Right lobe of liver (tissue), 4 donors: ENCODE measurements at regions not wholly inside any gene's neighbourhood (a gene's known extent, or its start where the extent isn't known, plus 50 kb on each side); places are given as distances from the start of the nearest gene placed in this dataset.

ENCODE experiments used
- CTCF ChIP-seq, 4 donors: fragments of 200-600 bp in 3 of 4; fragments of 450-650 bp in 1 of 4; IDR thresholded peaks; one replicate each; pipeline versions ENCODE4 v1.5.1 to v1.8.0; 2016 to 2022; ENCODE audit warnings: antibody characterized with exemption in 4 of 4, mild to moderate bottlenecking in 2 of 4
- POLR2A ChIP-seq: fragments of 450-650 bp; IDR thresholded peaks from one replicate; pipeline ENCODE4 v1.6.1; 2017; ENCODE audit warnings: antibody characterized with exemption, mild to moderate bottlenecking
- donor health status: DM: no; HTN: no; CAD: no.
- donor health status: DM: no; HTN: no; CAD: no.
- donor health status: DM: no; HTN: yes; CAD: no.

DNA sequence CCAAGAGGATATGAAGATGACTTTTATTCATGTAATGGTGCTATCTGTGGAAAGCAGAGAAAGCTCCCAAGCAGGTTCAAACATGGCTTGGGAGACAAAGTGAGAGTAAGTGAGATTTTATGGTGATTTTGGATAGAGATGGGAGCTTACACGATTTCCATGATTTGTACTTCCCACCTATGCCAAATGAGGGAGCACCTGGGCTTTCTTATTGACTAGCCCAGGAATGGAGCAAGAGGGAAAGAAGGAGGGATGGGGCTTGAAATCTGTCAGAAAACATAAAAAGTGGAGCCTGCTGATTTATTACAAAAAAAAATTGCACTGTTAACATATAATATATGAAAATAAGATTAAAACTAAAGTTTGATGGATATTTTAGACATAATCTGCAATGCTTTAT lies 703.5 kb upstream of the PABPC4L start:
- no peak for TF ChIP-seq CTCF (IDR thresholded peaks at IDR 0.05)
- no peak for TF ChIP-seq POLR2A
